ENCODE measurements at regions not wholly inside any gene's neighbourhood (a gene's known extent, or its start where the extent isn't known, plus 50 kb on each side); places are given as distances from the start of the nearest gene placed in this dataset.
"Not testable (repeated sequence)": the region's sequence is repeated elsewhere in the genome, so short reads cannot be mapped to it uniquely, and the experiment has no call there.

DNA sequence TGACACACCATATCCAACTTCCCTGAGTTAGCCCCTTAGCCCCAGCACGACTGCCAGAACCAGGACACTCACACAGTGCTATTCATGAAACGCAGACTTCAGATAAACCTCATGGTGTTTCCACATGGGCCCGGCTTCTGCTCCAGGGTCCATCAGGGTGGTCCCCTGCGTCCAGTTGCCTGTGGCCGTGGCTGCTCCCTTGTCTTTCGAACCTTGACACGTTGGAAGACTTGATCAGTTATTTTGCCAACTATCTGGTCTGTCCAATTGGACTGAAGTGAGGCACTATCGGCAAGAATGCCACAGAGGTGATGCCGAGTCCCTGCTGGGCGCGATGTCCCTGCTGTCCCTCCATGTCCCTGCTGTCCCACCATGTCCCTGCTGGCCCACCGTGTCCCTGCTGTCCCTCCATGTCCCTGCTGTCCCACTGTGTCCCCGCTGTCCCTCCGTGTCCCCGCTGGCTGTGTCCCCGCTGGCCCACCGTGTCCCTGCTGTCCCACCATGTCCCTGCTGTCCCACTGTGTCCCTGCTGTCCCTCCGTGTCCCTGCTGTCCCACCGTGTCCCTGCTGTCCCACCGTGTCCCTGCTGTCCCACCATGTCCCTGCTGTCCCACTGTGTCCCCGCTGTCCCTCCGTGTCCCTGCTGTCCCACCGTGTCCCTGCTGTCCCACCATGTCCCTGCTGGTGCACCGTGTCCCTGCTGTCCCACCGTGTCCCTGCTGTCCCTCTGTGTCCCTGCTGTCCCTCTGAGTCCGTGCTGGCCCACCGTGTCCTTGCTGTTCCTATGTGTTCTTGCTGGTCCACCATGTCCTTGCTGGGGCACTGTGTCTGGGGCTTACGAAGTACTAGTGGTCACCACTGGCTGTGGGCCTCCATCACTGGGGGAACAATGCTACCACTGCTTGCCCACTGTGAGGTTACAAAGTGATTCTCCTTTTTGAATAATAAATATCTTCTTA lies 251.4 kb downstream of the DLL1 start:
- intact Hi-C loops (cut with DNase I) = loop anchor here in 2 of 4 donors (5.0 to 10.0 kb wide), 2 partner anchors 245 to 483 kb away; no protein-coding TSS in a partner anchor
- no peak overlapping the region for H3K4me3 ChIP-seq (ENCODE audit: low read length)
- no peaks in the 10 kb centered on the region for H3K4me1 ChIP-seq (ENCODE audit: control insufficient read depth, insufficient read depth, low read length)
- H3K27me3 ChIP-seq (ENCODE audit: control insufficient read depth, insufficient read depth) = no peaks in the 10 kb centered on the region
- H3K9me3 ChIP-seq (ENCODE audit: control insufficient read depth, low read length) = no peaks in the 10 kb centered on the region
- H3K27ac ChIP-seq (ENCODE audit: low read length) = no peak overlapping the region
- ATAC-seq (no peak), DNase-seq (peak in 2 of 3 donors; percentile 2 to 43)
- 77% methylated on average over 27 of the region's 28 CpGs for WGBS

DNA sequence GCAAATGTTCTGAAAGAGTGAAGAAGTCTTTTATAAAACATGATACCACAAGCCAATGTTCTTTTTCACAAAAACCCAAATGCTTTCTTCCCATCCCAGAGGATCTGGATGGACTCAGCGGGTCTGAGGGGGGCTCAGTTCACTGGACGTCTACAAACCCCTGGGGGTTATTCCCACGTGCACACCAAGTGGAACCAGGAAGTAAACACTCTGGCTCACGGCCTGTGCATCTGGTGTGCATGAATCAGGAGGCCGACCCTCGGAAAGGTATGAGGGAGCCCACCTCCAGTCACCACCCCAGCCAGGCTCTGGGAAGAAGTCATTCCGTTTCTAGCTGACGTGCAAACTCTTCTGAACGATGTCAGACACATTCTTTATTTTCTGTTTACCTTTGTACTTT lies 252.2 kb downstream of the DLL1 start:
- intact Hi-C loops (cut with DNase I) = no loop called here
- 60% methylated on average over 9 of the region's 9 CpGs for WGBS
- no peak for DNase-seq
- Histone ChIP-seq H3K4me3 (ENCODE audit: low read length) (no peak overlapping the region), H3K27ac (ENCODE audit: low read length) (no peak overlapping the region), H3K27me3 (ENCODE audit: control insufficient read depth, insufficient read depth) (no peaks in the 10 kb centered on the region), H3K9me3 (ENCODE audit: control insufficient read depth, low read length) (no peaks in the 10 kb centered on the region), H3K4me1 (ENCODE audit: control insufficient read depth, insufficient read depth, low read length) (no peaks in the 10 kb centered on the region)
- no peak for ATAC-seq

DNA sequence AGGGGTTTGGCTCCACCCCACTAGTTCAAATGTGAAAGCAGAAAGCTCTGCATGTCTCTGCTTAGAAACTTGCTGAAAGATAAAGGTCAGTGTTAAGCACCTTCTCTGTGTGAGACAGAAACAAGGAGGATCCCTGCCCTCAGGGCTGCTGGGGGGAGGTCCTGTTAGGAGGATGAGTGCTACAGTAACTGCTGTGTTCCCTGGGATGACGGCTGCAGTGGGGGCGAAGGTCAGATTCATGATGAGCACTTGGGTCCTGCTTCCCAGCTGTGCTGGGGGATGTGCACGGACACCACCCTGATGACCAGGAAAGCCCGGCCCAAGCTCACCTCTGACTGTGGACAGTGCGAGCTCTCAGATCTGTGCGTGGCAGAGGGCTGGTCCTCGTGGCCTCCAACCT lies 252.6 kb downstream of the DLL1 start:
- no peak for DNase-seq
- Histone ChIP-seq H3K4me3 (ENCODE audit: low read length) (no peak overlapping the region), H3K4me1 (ENCODE audit: control insufficient read depth, insufficient read depth, low read length) (no peaks in the 10 kb centered on the region), H3K27me3 (ENCODE audit: control insufficient read depth, insufficient read depth) (no peaks in the 10 kb centered on the region), H3K9me3 (ENCODE audit: control insufficient read depth, low read length) (no peaks in the 10 kb centered on the region), H3K27ac (ENCODE audit: low read length) (no peak overlapping the region)
- no peak for ATAC-seq
- intact Hi-C loops (cut with DNase I) = no loop called here
- 76% methylated on average over 7 of the region's 7 CpGs for WGBS

DNA sequence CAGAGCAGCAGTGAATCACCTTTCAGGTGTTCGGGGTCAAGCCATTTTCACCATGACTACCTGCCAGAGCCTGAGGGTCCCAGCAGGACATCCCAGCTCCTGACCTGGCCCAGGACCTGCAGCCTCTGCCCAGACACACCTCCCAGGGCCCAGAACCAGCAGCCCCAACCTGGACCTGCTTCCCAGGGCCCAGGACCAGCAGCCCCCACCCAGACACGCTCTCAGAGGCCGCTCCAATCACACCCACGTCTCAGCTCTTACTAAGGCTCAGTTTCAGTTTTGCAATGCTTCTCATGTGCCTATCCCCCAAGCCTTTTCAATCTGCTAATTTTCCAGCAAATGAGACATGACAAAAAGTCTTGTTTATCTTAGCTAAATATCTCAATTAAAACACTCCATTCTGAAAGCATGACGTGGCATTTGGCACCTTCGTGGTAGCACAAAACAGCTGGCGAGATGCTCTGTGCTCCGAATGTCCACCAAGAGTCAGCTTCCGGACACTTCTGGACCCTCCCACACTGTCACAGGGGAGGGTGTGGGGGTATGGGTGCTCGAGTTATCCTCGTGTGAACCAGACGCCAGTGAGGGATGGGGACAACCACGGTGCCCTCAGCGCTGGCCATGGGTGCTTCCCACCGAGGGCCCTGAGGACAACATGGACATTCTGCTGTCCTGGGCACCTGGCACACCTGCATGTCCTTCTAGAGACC lies 253.2 kb downstream of the DLL1 start:
- DNase-seq = no peak
- H3K4me3 ChIP-seq (ENCODE audit: low read length) = no peak overlapping the region
- ATAC-seq = peak; percentile 25 to 28
- no peak overlapping the region for H3K27ac ChIP-seq (ENCODE audit: low read length)
- intact Hi-C loops (cut with DNase I) = no loop called here
- H3K27me3 ChIP-seq (ENCODE audit: control insufficient read depth, insufficient read depth) = no peaks in the 10 kb centered on the region
- H3K4me1 ChIP-seq (ENCODE audit: control insufficient read depth, insufficient read depth, low read length) = no peaks in the 10 kb centered on the region
- H3K9me3 ChIP-seq (ENCODE audit: control insufficient read depth, low read length) = no peaks in the 10 kb centered on the region
- WGBS = 72% methylated on average over 15 of the region's 15 CpGs

DNA sequence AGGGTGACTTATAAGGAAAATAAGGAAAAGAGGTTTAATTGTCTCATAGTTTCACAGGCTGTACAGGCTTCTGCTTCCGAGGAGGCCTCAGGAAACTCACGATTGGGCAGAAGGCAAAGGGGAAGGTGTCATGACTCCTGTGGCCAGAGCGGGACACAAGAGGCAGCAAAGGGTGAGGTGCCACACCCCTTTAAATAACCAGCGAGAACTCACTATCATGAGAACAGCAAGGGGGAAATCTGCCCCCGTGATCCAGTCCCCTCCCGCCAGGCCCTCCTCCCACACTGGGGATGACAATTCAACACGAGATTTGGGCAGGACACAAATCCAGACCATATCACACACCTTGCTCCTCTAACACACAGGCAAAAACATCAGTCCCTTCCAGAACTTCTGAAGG lies 254.0 kb downstream of the DLL1 start:
- no peaks in the 10 kb centered on the region for H3K9me3 ChIP-seq (ENCODE audit: control insufficient read depth, low read length)
- intact Hi-C loops (cut with DNase I) = no loop called here
- H3K27ac ChIP-seq (ENCODE audit: low read length) = no peak overlapping the region
- no peaks in the 10 kb centered on the region for H3K4me1 ChIP-seq (ENCODE audit: control insufficient read depth, insufficient read depth, low read length)
- H3K27me3 ChIP-seq (ENCODE audit: control insufficient read depth, insufficient read depth) = no peaks in the 10 kb centered on the region
- whole genome bisulfite sequencing = 76% methylated on average over 7 of the region's 7 CpGs
- ATAC-seq (no peak), DNase-seq (no peak)
- H3K4me3 ChIP-seq (ENCODE audit: low read length) = no peak overlapping the region

DNA sequence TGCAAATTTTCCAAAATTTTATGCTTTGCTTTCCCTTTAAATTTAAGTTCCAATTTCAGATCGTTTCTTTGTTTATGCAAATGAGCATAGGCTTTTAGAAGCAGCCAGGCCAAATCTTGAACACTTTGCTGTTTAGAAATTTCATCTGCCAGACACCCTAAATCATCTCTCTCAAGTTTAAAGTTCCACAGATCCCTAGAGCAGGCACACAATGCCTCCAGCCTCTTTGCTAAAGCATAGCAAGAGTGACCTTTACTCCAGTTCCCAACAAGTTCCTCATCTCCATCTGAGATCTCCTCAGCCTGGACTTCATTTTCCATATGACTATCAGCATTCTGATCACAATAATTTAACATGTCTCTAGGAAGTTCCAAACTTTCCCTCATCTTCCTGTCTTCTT lies 254.5 kb downstream of the DLL1 start:
- intact Hi-C loops (cut with DNase I); H3K27ac ChIP-seq (ENCODE audit: low read length); H3K4me1 ChIP-seq (ENCODE audit: control insufficient read depth, insufficient read depth, low read length); H3K4me3 ChIP-seq (ENCODE audit: low read length); H3K27me3 ChIP-seq (ENCODE audit: control insufficient read depth, insufficient read depth); H3K9me3 ChIP-seq (ENCODE audit: control insufficient read depth, low read length); ATAC-seq: not testable (repeated sequence)
- DNase-seq = peak in 1 of 3 donors; percentile 0
- WGBS = 64% methylated on average over 1 of the region's 1 CpG

DNA sequence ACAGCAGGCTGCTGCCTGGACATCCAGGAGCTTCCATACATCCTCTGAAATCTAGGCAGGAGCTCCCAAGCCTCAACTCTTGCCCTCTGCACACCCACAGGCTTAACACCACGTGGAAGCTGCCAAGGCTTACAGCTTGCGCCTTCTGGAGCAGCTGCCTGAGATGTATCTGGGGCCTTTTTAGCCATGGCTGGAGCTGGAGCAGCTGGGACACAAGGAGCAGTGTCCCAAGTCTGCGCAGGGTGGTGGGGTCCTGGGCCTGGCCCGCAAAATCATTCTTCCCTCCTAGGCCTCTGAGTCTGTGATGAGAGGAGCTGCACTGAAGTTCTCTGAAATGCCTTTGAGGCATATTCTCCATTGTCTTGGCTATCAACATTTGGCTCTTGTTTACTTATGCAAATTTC lies 255.0 kb downstream of the DLL1 start:
- intact Hi-C loops (cut with DNase I) = no loop called here
- ATAC-seq (no peak), DNase-seq (peak in 1 of 3 donors; percentile 2)
- 73% methylated on average over 4 of the region's 4 CpGs for WGBS
- no peaks in the 10 kb centered on the region for H3K9me3 ChIP-seq (ENCODE audit: control insufficient read depth, low read length)
- no peaks in the 10 kb centered on the region for H3K27me3 ChIP-seq (ENCODE audit: control insufficient read depth, insufficient read depth)
- no peak overlapping the region for H3K27ac ChIP-seq (ENCODE audit: low read length)
- H3K4me1 ChIP-seq (ENCODE audit: control insufficient read depth, insufficient read depth, low read length) = no peaks in the 10 kb centered on the region
- no peak overlapping the region for H3K4me3 ChIP-seq (ENCODE audit: low read length)

DNA sequence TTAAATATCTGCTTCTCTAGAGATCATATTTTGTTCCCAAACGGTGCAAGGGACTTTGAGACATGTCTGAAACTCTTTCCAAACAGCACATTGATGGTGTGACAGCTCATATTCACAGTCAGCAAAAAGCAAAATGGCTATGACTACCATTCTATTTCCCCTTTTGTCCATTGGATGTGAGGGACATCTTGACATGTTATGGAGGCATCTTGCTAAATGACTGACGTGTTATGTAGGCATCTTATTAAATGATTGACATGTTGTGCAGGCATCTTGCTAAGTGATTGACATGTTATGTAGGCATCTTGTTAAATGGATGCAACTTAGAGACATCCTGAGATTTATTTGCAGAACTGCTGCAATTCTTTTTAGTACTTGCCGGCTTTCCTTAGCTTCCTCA lies 255.8 kb downstream of the DLL1 start:
- no peaks in the 10 kb centered on the region for H3K4me1 ChIP-seq (ENCODE audit: control insufficient read depth, insufficient read depth, low read length)
- H3K4me3 ChIP-seq (ENCODE audit: low read length) = no peak overlapping the region
- H3K27ac ChIP-seq (ENCODE audit: low read length) = no peak overlapping the region
- DNase-seq (no peak), ATAC-seq (no peak)
- WGBS = 88% methylated on average over 3 of the region's 3 CpGs
- H3K9me3 ChIP-seq (ENCODE audit: control insufficient read depth, low read length) = no peaks in the 10 kb centered on the region
- intact Hi-C loops (cut with DNase I) = no loop called here
- no peaks in the 10 kb centered on the region for H3K27me3 ChIP-seq (ENCODE audit: control insufficient read depth, insufficient read depth)

DNA sequence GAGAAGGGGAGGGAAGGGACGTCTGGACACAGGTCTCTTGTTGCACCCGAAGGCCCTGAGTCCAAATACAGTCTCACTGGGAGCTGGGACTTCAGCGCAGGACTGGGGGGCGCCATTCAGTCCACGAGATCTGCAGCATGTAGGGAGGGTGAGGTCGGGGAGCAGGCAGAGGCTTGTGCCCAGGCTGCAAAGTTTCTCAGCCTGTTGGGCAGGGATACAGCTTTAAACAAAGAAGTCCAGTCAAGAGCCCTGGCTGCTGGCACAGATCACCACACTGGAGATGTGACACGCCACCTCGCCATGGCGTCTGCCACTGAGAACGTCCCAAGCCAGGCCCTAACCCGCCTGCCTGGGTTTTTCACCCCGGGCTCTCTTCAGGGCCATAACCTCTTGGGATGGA lies 256.6 kb downstream of the DLL1 start:
- no peaks in the 10 kb centered on the region for H3K4me1 ChIP-seq (ENCODE audit: control insufficient read depth, insufficient read depth, low read length)
- H3K27me3 ChIP-seq (ENCODE audit: control insufficient read depth, insufficient read depth) = no peaks in the 10 kb centered on the region
- intact Hi-C loops (cut with DNase I) = no loop called here
- no peak overlapping the region for H3K27ac ChIP-seq (ENCODE audit: low read length)
- 78% methylated on average over 12 of the region's 12 CpGs for WGBS
- peak in 2 of 3 donors; percentile 50 to 61 for DNase-seq
- ATAC-seq = peak in 1 of 2 donors; percentile 28
- H3K4me3 ChIP-seq (ENCODE audit: low read length) = no peak overlapping the region
- no peaks in the 10 kb centered on the region for H3K9me3 ChIP-seq (ENCODE audit: control insufficient read depth, low read length)

DNA sequence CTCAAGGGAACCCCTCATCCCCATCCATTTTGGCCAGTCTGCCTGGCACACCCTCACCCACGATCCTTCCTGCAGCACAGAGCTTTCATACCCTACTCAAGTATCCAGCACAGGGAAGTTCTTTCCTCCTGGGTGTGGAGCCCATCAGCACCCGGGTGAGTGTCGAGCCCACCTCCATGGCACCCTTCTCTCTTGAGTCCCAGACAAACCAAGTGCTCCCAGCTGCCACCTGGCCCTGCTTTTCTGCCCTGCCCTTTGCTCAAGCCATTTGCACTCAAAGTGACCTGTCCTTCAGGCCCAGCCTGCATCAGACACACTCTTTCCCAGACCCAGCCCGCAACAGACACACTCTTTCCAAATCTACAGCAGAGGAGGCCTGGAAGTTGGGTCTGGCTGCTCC lies 257.2 kb downstream of the DLL1 start:
- Histone ChIP-seq H3K4me1 (ENCODE audit: control insufficient read depth, insufficient read depth, low read length) (no peaks in the 10 kb centered on the region), H3K27me3 (ENCODE audit: control insufficient read depth, insufficient read depth) (no peaks in the 10 kb centered on the region), H3K4me3 (ENCODE audit: low read length) (no peak overlapping the region), H3K9me3 (ENCODE audit: control insufficient read depth, low read length) (no peaks in the 10 kb centered on the region), H3K27ac (ENCODE audit: low read length) (no peak overlapping the region)
- ATAC-seq = no peak
- intact Hi-C loops (cut with DNase I) = no loop called here
- DNase-seq = peak in 2 of 3 donors; percentile 12 to 14
- WGBS = 93% methylated on average over 4 of the region's 4 CpGs

DNA sequence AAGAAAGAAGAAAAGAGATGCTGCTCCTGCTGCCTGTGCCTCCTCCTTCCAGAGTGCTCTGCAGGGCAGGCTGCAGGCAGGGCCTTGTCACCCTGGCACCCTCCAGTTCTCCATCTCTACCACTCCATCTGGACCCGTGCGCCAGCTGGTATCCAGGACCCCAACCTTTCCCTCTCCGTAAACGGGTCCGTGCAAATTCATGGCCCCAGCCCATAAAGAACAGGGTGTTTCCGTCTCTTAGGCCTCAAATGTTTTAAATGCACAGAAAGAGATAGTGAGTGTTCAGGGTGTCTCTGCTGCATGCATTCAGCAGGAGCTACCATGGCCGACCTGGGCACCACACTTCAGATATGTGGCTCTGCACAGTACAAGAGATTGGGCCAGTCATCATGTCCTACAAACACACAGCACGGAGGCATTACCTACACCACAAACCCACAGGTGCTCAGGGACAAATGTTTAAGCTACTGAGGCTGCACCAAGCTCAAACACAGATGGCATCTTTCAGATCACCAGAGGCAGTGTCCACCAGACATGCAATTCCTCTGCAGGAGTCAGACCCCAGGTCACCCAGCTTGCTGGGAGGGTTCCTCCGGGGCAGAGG lies 258.1 kb downstream of the DLL1 start:
- 95% methylated on average over 9 of the region's 9 CpGs for WGBS
- Histone ChIP-seq H3K27me3 (ENCODE audit: control insufficient read depth, insufficient read depth) (no peaks in the 10 kb centered on the region), H3K27ac (ENCODE audit: low read length) (no peak overlapping the region), H3K9me3 (ENCODE audit: control insufficient read depth, low read length) (no peaks in the 10 kb centered on the region), H3K4me3 (ENCODE audit: low read length) (no peak overlapping the region), H3K4me1 (ENCODE audit: control insufficient read depth, insufficient read depth, low read length) (no peaks in the 10 kb centered on the region)
- ATAC-seq = no peak
- peak in 2 of 3 donors; percentile 4 to 6 for DNase-seq
- intact Hi-C loops (cut with DNase I) = no loop called here

Data from right cardiac atrium (tissue), 5 donors.